ENCODE measurements at regions not wholly inside any gene's neighbourhood (a gene's known extent, or its start where the extent isn't known, plus 50 kb on each side); places are given as distances from the start of the nearest gene placed in this dataset.

GRCh38 chr20:24782801-24783630, 166.1 kb upstream of the CST7 start:
- DNase-seq, result no peak
- intact Hi-C loops (cut with micrococcal nuclease), result no loop called here
- H3K4me3 ChIP-seq, result no peak overlapping the region
- no peaks in the 10 kb centered on the region for H3K36me3 ChIP-seq
- TF ChIP-seq, protein P1, sequence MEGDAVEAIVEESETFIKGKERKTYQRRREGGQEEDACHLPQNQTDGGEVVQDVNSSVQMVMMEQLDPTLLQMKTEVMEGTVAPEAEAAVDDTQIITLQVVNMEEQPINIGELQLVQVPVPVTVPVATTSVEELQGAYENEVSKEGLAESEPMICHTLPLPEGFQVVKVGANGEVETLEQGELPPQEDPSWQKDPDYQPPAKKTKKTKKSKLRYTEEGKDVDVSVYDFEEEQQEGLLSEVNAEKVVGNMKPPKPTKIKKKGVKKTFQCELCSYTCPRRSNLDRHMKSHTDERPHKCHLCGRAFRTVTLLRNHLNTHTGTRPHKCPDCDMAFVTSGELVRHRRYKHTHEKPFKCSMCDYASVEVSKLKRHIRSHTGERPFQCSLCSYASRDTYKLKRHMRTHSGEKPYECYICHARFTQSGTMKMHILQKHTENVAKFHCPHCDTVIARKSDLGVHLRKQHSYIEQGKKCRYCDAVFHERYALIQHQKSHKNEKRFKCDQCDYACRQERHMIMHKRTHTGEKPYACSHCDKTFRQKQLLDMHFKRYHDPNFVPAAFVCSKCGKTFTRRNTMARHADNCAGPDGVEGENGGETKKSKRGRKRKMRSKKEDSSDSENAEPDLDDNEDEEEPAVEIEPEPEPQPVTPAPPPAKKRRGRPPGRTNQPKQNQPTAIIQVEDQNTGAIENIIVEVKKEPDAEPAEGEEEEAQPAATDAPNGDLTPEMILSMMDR (IDR thresholded peaks at IDR 0.05; ENCODE audit: borderline replicate concordance), result no peak
- no peaks in the 10 kb centered on the region for H3K9me3 ChIP-seq (replicated peaks)
- peaks cover 39% of the 10 kb centered on the region for H3K27me3 ChIP-seq (ENCODE audit: low read depth)
- no peak overlapping the region for H3K27ac ChIP-seq (replicated peaks)
- no peaks in the 10 kb centered on the region for H3K4me1 ChIP-seq

DNA sequence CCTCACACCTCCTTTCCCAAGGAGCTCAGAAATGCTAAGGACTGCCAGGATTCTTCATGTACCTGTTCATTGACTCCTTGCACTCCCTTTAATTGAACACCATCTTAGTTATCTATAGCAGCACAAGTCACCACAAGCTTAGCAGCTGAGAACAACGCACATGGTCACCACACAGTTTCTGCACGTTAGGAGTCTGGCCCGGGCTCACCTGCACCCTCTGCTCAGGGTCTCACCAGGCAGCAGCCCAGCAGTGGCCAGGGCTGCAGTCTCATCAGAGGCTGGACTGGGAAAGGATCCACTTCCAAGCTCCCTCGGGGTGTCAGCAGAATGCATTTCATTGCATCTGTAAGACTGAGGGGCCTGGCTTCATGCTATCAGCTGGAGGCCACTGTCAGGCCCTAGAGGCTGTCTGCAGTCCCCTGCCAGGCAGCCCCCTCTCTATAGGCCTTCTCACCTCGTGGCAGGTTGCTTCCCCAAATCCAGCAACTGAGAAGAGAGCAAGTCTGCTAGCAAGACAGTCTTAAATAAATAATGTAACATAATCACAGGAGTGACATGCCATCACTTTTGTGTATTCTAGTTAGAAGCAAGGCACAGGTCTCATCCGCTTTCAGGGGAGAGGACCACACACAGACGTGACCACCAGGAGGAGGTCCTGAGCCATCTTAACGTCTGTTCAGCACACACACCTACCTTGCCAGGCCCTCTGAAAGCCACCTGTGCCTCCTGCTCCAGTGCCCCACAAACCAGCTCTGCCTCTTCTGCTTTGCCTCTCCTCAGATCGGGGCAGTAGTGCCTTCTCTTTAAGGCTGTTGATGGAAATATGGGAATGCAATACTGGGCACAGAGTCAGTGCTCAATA, 165.2 kb upstream of the CST7 start:
- intact Hi-C loops (cut with micrococcal nuclease), result no loop called here
- DNase-seq, result no peak
- H3K27me3 ChIP-seq (ENCODE audit: low read depth), result peaks cover 45% of the 10 kb centered on the region
- TF ChIP-seq, protein P1 (IDR thresholded peaks at IDR 0.05; ENCODE audit: borderline replicate concordance), result no peak
- H3K9me3 ChIP-seq (replicated peaks), result no peaks in the 10 kb centered on the region
- no peak overlapping the region for H3K27ac ChIP-seq (replicated peaks)
- H3K36me3 ChIP-seq, result no peaks in the 10 kb centered on the region
- no peak overlapping the region for H3K4me3 ChIP-seq
- no peaks in the 10 kb centered on the region for H3K4me1 ChIP-seq

GRCh38 chr20:24784607-24785006, 164.5 kb upstream of the CST7 start:
- Histone ChIP-seq H3K4me1 (no peaks in the 10 kb centered on the region), H3K9me3 (replicated peaks) (no peaks in the 10 kb centered on the region), H3K27me3 (ENCODE audit: low read depth) (peaks cover 50% of the 10 kb centered on the region), H3K36me3 (no peaks in the 10 kb centered on the region), H3K4me3 (no peak overlapping the region), H3K27ac (replicated peaks) (no peak overlapping the region)
- intact Hi-C loops (cut with micrococcal nuclease), result no loop called here
- no peak for DNase-seq
- TF ChIP-seq, protein P1 (IDR thresholded peaks at IDR 0.05; ENCODE audit: borderline replicate concordance), result no peak

DNA sequence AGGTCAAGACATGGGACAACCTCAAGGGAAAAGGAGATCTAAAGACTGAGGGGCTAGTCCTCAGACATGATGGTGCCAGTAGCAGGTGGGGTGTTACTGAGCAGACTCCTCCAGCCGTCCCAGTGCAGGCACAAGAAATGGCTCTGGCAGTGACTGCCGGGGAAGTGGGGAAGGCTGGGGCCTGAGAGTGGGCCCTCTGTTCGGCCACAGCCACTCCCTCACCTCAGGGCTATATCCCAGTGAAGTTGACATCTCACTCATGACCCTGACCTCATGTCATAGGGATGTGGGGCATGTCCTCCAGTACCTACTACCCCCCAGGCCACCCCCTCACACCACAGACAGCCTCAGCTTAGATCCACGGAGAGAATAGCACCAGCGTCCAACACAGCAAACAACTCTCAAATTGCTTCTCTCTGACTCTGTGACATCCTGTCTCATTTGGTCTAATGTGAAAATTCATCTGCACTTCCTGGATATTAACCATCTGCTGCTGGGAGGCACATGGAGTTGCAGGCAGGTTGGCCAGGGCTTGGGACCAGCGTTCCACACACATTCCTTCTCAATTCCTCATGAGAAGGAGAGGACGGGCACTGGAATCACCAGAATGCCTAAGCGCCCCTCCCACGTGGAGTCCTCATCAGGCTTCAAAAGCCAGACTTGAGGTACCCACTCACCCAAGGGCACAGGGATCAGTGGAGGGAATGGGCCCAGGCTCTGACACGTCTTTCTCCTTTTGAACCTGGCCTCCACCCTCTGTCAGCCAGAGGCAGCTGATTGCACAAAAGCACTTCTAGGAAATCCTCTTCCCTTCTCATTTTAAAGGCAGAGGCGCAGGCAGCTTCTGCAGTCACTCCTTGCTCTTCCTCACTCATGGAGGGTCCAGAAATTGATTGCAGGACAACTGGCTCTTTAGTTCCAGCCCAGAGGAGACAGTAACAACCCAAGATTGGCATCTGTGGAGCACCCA, 163.6 kb upstream of the CST7 start:
- no peak overlapping the region for H3K27ac ChIP-seq (replicated peaks)
- no peaks in the 10 kb centered on the region for H3K9me3 ChIP-seq (replicated peaks)
- peaks cover 48% of the 10 kb centered on the region for H3K27me3 ChIP-seq (ENCODE audit: low read depth)
- intact Hi-C loops (cut with micrococcal nuclease), result no loop called here
- H3K36me3 ChIP-seq, result no peaks in the 10 kb centered on the region
- no peak for DNase-seq
- TF ChIP-seq, protein P1 (IDR thresholded peaks at IDR 0.05; ENCODE audit: borderline replicate concordance), result no peak
- H3K4me1 ChIP-seq, result no peaks in the 10 kb centered on the region
- H3K4me3 ChIP-seq, result no peak overlapping the region

- DNase-seq, result no peak
- Histone ChIP-seq H3K9me3 (replicated peaks) (no peaks in the 10 kb centered on the region), H3K4me3 (no peak overlapping the region), H3K27me3 (ENCODE audit: low read depth) (peaks cover 47% of the 10 kb centered on the region), H3K27ac (replicated peaks) (no peak overlapping the region), H3K36me3 (no peaks in the 10 kb centered on the region), H3K4me1 (no peaks in the 10 kb centered on the region)
- intact Hi-C loops (cut with micrococcal nuclease), result no loop called here
- TF ChIP-seq, protein P1 (IDR thresholded peaks at IDR 0.05; ENCODE audit: borderline replicate concordance), result no peak
Measured at GRCh38 chr20:24786111-24786495, 163.0 kb upstream of the CST7 start.

All from left ventricle myocardium inferior (tissue), 1 donor.